GM12878 (cell line): ENCODE measurements at regions not wholly inside any gene's neighbourhood (a gene's known extent, or its start where the extent isn't known, plus 50 kb on each side); places are given as distances from the start of the nearest gene placed in this dataset.

Source experiments
- ATAC-seq: fragments of 200-7000 bp; cut with Tn5 transposase; 3 replicates; pipeline ENCODE4 v1.9.1; 2020; ENCODE audit warnings: mild to moderate bottlenecking, moderate library complexity
- BruUV-seq: library from RNA; stranded (reverse); fragments of 400-500 nt; replicated peaks from 2 replicates; lab custom pipeline; 2021; lab: Mats Ljungman, UMichigan
- CTCF ChIA-PET: fragments of 300-600 bp; sonication (Branson Sonifier 250); formaldehyde crosslinking; extraction: SDS; loops from one replicate; lab custom pipeline; 2021; ENCODE audit warnings: inconsistent platforms; lab: Yijun Ruan, JAX
- POLR2A ChIA-PET: fragments of 350-600 bp; formaldehyde crosslinking; extraction: SDS; loops from one replicate; lab custom pipeline; 2021; ENCODE audit warnings: inconsistent platforms; lab: Charles Lee
- RAD21 ChIA-PET: fragments of 300-600 bp; sonication (Branson Sonifier 250); formaldehyde crosslinking; loops from one replicate; lab custom pipeline; 2023; ENCODE audit warnings: antibody characterized with exemption; ENCODE audit not compliant: unreplicated experiment; lab: Charles Lee
- SMC1A ChIA-PET: fragments of 300-600 bp; sonication (Branson Sonifier 250); formaldehyde crosslinking; loops from one replicate; lab custom pipeline; 2023; ENCODE audit not compliant: unreplicated experiment, uncharacterized antibody; lab: Charles Lee
- DNase-seq: peaks from one replicate; pipeline ENCODE4 v3.0.0-alpha.2; 2011; ENCODE audit warnings: low read depth, low spot score
- FAIRE-seq: peaks from 3 replicates; lab custom pipeline; 2011; peaks lifted over from hg19 to GRCh38; lab: Jason Lieb, UNC
- H2AFZ ChIP-seq: 2 replicates; pipeline ENCODE4 v1.6.0; 2011; ENCODE audit warnings: low read depth, low read length, control low read depth; ENCODE audit not compliant: control insufficient read depth
- H3K27ac ChIP-seq: 2 replicates; pipeline ENCODE4 v1.5.1; 2011; ENCODE audit warnings: control low read depth; ENCODE audit not compliant: control insufficient read depth, insufficient read depth
- H3K27me3 ChIP-seq, 2 experiments: replicated peaks in 1 of 2; 2 replicates each; pipeline versions ENCODE4 v1.6.0 to v1.6.1; 2011; ENCODE audit warnings: low read length in 1 of 2; ENCODE audit not compliant: control insufficient read depth in 2 of 2, insufficient read depth in 2 of 2
- H3K36me3 ChIP-seq, 2 experiments: 2 replicates each; pipeline ENCODE4 v1.5.1; 2011; ENCODE audit warnings: low read length in 1 of 2; ENCODE audit not compliant: control insufficient read depth in 2 of 2, insufficient read depth in 2 of 2
- H3K4me1 ChIP-seq: 2 replicates; pipeline ENCODE4 v1.6.1; 2011; ENCODE audit warnings: mild to moderate bottlenecking, low read length, moderate library complexity, mixed read lengths; ENCODE audit not compliant: control insufficient read depth, insufficient read depth
- H3K4me2 ChIP-seq: 2 replicates; pipeline ENCODE4 v1.6.0; 2011; ENCODE audit warnings: control low read depth; ENCODE audit not compliant: control insufficient read depth, insufficient read depth
- H3K4me3 ChIP-seq: fragments of 200-600 bp; sonication (generic); 2 replicates; pipeline ENCODE4 v1.5.1; 2016
- H3K79me2 ChIP-seq: 2 replicates; pipeline ENCODE4 v1.6.0; 2011; ENCODE audit warnings: low read length; ENCODE audit not compliant: control insufficient read depth, insufficient read depth
- H3K9ac ChIP-seq: 2 replicates; pipeline ENCODE4 v1.8.0; 2011; ENCODE audit warnings: low read length, control low read depth, mixed read lengths; ENCODE audit not compliant: control insufficient read depth, insufficient read depth
- H3K9me3 ChIP-seq: replicated peaks from 3 replicates; pipeline ENCODE4 v1.5.1; 2011; ENCODE audit warnings: mild to moderate bottlenecking, low read length; ENCODE audit not compliant: control insufficient read depth, insufficient read depth
- H4K20me1 ChIP-seq: 2 replicates; pipeline ENCODE4 v1.6.0; 2011; ENCODE audit not compliant: control insufficient read depth, insufficient read depth
- CBX5 ChIP-seq: sonication (generic); IDR thresholded peaks from 2 replicates; pipeline ENCODE4 v1.6.1; 2016; ENCODE audit warnings: low read depth, moderate library complexity, mild to moderate bottlenecking, inconsistent platforms
- CREB1 ChIP-seq: IDR thresholded peaks from 2 replicates; pipeline ENCODE4 v1.6.1; 2012; ENCODE audit warnings: low read depth, mild to moderate bottlenecking, inconsistent platforms
- HDAC6 ChIP-seq: fragments of 200-600 bp; sonication (generic); IDR thresholded peaks from one replicate; pipeline ENCODE4 v1.8.0; 2017; ENCODE audit warnings: antibody characterized with exemption; ENCODE audit not compliant: unreplicated experiment
- KAT2A ChIP-seq: conservative IDR thresholded peaks from 2 replicates; pipeline ENCODE4 v1.6.1; 2011; ENCODE audit warnings: low read depth, low read length; ENCODE audit not compliant: control insufficient read depth
- NFIC ChIP-seq: IDR thresholded peaks from 2 replicates; pipeline ENCODE4 v1.6.1; 2012; ENCODE audit warnings: low read depth, mild to moderate bottlenecking, inconsistent platforms, low read length, moderate library complexity
- RAD51 ChIP-seq: fragments of 450-650 bp; IDR thresholded peaks from 2 replicates; pipeline ENCODE4 v1.6.1; 2016; ENCODE audit warnings: moderate library complexity, mild to moderate bottlenecking, inconsistent platforms
- RBBP5 ChIP-seq: fragments of 200-600 bp; sonication (generic); conservative IDR thresholded peaks from 2 replicates; pipeline ENCODE4 v1.6.1; 2016
- RFX5 ChIP-seq: IDR thresholded peaks from 2 replicates; pipeline ENCODE4 v1.6.1; 2011; ENCODE audit warnings: low read depth, low read length, improper control_type of control experiment
- RUNX3 ChIP-seq: IDR thresholded peaks from 2 replicates; pipeline ENCODE4 v1.6.1; 2012; ENCODE audit warnings: low read length, inconsistent platforms
- SIX5 ChIP-seq: IDR thresholded peaks from 2 replicates; pipeline ENCODE4 v1.6.1; 2011; ENCODE audit warnings: mild to moderate bottlenecking, low read depth, low read length, moderate library complexity; ENCODE audit not compliant: severe bottlenecking
- SP1 ChIP-seq: IDR thresholded peaks from one replicate; pipeline ENCODE4 v1.6.1; 2011; ENCODE audit warnings: low read depth, low read length
- SRF ChIP-seq, 2 experiments: IDR thresholded peaks; 2 replicates each; pipeline ENCODE4 v1.6.1; 2011; ENCODE audit warnings: low read depth in 2 of 2, low read length in 2 of 2, mild to moderate bottlenecking in 1 of 2, moderate library complexity in 1 of 2
- TCF7 ChIP-seq: IDR thresholded peaks from 2 replicates; pipeline ENCODE4 v1.6.1; 2014; ENCODE audit warnings: antibody characterized with exemption, borderline replicate concordance
- ZNF207 ChIP-seq: fragments of 450-650 bp; IDR thresholded peaks from 2 replicates; pipeline ENCODE4 v1.6.1; 2014; ENCODE audit warnings: antibody characterized with exemption, mild to moderate bottlenecking, borderline replicate concordance
- ZZZ3 ChIP-seq: IDR thresholded peaks from 2 replicates; pipeline ENCODE4 v1.6.1; 2011; ENCODE audit warnings: low read depth; ENCODE audit not compliant: control insufficient read depth, insufficient read length
- WGBS: methylation state at CpG from one replicate; pipeline ENCODE4 v1.1.6; 2016; ENCODE audit warnings: low lambda C conversion rate; ENCODE audit not compliant: insufficient replicate concordance, insufficient coverage; ENCODE audit errors: missing lambda C conversion rate; 5-methylcytosine and 5-hydroxymethylcytosine counted together
- in situ Hi-C: fragments of 300-500 bp; cut with MboI; formaldehyde crosslinking; loops from 9 replicates; pipeline ENCODE4 v1.14.3; 2018; ENCODE audit warnings: mixed read lengths
- intact Hi-C: fragments of 100-400 bp; cut with micrococcal nuclease; formaldehyde crosslinking; loops from one replicate; pipeline ENCODE4 v1.14.2; 2022; ENCODE audit not compliant: unreplicated experiment
- TF ChIP-seq, protein P1 (sequence below): fragments of 450-650 bp; IDR thresholded peaks from 2 replicates; pipeline ENCODE4 v1.6.1; 2016; ENCODE audit warnings: mild to moderate bottlenecking

DNA sequence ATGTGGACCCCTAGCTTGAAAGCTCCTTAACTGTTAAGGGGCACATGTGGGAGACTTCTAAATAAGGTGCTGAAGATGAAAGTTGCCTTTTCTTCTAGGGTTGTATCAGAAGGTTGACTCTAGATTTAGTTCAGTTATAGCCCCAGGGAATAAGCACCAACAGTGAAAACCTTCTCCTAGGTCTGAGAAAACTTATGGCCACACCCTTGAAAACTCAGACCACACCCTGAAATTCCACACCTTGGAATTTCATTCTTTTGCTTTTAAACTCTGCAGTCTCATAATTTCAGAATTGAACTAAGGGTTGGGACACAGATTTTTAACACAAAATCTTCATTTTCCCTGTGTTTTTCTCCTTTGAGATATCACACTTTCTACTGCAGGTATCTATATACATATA is 355.8 kb upstream of the IL12A start:
- H3K4me2 ChIP-seq: no peak overlapping the region
- TF ChIP-seq KAT2A: no peak
- TF ChIP-seq SIX5: no peak
- no peak for TF ChIP-seq RFX5
- no peak for TF ChIP-seq RAD51
- TF ChIP-seq, protein P1, sequence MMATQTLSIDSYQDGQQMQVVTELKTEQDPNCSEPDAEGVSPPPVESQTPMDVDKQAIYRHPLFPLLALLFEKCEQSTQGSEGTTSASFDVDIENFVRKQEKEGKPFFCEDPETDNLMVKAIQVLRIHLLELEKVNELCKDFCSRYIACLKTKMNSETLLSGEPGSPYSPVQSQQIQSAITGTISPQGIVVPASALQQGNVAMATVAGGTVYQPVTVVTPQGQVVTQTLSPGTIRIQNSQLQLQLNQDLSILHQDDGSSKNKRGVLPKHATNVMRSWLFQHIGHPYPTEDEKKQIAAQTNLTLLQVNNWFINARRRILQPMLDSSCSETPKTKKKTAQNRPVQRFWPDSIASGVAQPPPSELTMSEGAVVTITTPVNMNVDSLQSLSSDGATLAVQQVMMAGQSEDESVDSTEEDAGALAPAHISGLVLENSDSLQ: no peak
- no peak for TF ChIP-seq ZZZ3
- TF ChIP-seq RUNX3: no peak
- TF ChIP-seq RBBP5: no peak
- TF ChIP-seq, all 136 proteins: peak for 0
- no TSS peak for BruUV-seq
- ATAC-seq: no peak
- no peak overlapping the region for H2AFZ ChIP-seq
- ChIA-PET CTCF (no interaction called here), RAD21 (no interaction called here), SMC1A (no interaction called here), POLR2A (no interaction called here)
- no peak overlapping the region for H3K27ac ChIP-seq
- no peaks in the 10 kb centered on the region for H3K4me1 ChIP-seq
- in situ Hi-C loops (no loop called here), intact Hi-C loops (no loop called here)
- H4K20me1 ChIP-seq: no peaks in the 10 kb centered on the region; the same call in 1 of the 2 replicates
- no peak for FAIRE-seq
- H3K27me3 ChIP-seq: no peaks in the 10 kb centered on the region; a peak in 1 of 4 replicates
- H3K9me3 ChIP-seq: no peaks in the 10 kb centered on the region
- H3K9ac ChIP-seq: no peak overlapping the region
- H3K4me3 ChIP-seq: no peak overlapping the region
- no peak for DNase-seq
- H3K79me2 ChIP-seq: no peaks in the 10 kb centered on the region
- no peaks in the 10 kb centered on the region for H3K36me3 ChIP-seq

DNA sequence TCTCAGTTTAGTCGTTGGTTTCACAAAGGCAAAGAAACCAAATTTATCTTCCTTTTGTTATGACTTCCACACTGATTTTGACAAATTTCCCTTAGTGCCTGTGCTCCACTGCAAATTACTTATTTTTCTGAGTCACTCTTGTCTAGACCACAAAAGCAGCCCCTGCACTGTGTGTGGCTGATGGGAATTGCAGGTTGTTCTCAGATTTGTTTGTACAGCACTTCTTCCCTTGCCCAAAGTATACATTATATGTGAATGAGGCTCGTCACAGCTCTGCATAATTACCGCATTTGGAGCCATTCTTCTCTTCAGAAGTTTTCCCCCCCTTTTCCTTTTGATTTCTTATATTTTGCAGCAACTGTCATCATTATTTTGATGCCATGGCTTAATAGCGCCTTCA is 354.2 kb upstream of the IL12A start:
- SMC1A ChIA-PET: no interaction called here

More for the DNA sequence above, 354.2 kb upstream of the IL12A start:
- Histone ChIP-seq H3K4me1 (no peaks in the 10 kb centered on the region), H3K9me3 (no peaks in the 10 kb centered on the region), H3K79me2 (no peaks in the 10 kb centered on the region), H2AFZ (no peak overlapping the region), H4K20me1 (no peaks in the 10 kb centered on the region; the same call in 1 of the 2 replicates), H3K4me2 (no peak overlapping the region), H3K9ac (no peak overlapping the region), H3K27me3 (no peaks in the 10 kb centered on the region; a peak in 1 of 4 replicates), H3K27ac (no peak overlapping the region), H3K4me3 (no peak overlapping the region), H3K36me3 (no peaks in the 10 kb centered on the region)
- ChIA-PET POLR2A (no interaction called here), RAD21 (interaction anchor here (0.5 kb wide), 1 partner anchor 167 kb away, joined by 3 read pairs; no protein-coding TSS in a partner anchor), CTCF (no interaction called here)
- BruUV-seq: no TSS peak
- TF ChIP-seq NFIC: no peak
- TF ChIP-seq CREB1: no peak
- no peak for TF ChIP-seq CBX5
- no peak for TF ChIP-seq TCF7
- TF ChIP-seq SRF (IDR thresholded peaks at IDR 0.05; ENCODE audit: low read depth in 2 of 2, low read length in 2 of 2): no peak
- no peak for TF ChIP-seq HDAC6
- TF ChIP-seq SP1: no peak
- TF ChIP-seq ZNF207: no peak
- no peak for ATAC-seq
- no peak for DNase-seq
- intact Hi-C loops (no loop called here), in situ Hi-C loops (no loop called here)
- FAIRE-seq: no peak
- 16% methylated on average over 4 of the region's 4 CpGs for WGBS
